ENCODE measurements at regions not wholly inside any gene's neighbourhood (a gene's known extent, or its start where the extent isn't known, plus 50 kb on each side); places are given as distances from the start of the nearest gene placed in this dataset.
"Not testable (repeated sequence)": the region's sequence is repeated elsewhere in the genome, so short reads cannot be mapped to it uniquely, and the experiment has no call there.

DNA sequence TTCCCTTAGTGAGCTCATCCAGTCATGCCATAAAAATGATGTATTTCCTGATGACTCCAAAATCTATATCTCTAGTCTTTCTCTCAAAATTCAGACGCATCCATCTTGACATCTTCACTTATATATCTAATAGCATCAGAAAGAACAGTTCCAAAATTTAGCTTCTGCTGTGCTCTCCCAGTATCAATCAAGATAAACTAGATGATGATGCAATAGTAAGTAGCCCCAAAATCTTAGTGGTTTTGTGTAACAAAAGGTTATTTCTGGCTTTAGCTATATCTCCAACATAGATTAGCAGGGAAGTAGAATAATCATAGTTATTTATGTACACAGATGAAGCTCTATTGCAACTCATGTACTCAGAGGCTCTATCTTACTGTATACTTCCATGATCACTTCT is 382.5 kb upstream of the ADGRL3 start:
- no peak for DNase-seq (ENCODE audit: low spot score)
- intact Hi-C loops (cut with DNase I) = no loop called here

DNA sequence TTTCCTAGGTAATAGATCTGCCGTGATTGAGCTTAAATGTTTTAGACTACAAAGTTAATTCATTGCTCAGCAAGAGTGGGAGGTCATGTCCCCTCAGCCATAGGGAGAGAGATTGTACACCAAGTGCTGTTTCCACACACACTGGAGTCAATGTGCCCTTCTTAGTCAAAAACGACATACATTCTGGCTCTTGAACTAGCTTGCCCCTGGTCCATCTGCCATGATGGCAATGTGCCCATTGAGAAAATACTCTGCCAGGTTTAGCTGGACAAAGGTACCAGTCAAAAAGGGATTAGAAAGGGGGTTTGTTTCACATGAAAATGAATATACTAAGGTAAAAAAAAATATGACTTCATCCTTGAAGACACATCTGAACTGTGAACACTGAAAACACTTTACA is 377.1 kb upstream of the ADGRL3 start:
- intact Hi-C loops (cut with DNase I) = no loop called here
- DNase-seq (ENCODE audit: low spot score) = no peak

DNA sequence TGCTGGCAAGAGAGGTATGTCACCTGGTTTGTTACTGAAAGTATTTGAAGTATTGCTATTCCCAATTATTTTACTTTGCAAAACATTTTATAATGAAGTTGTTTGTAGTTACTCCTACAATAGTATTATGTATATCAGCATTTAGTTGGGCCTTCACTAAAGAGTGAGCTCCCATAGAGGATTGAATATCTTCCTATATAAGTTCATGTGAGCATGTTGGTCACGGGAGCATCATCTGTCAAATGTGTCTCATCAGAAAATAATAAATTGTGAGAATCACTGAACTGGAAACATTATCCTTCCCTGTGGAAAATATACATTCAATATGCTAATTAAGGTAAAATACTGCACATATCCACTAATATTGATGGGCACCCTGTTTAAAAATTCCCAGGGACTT is 360.1 kb upstream of the ADGRL3 start:
- intact Hi-C loops (cut with DNase I) = no loop called here
- no peak for DNase-seq (ENCODE audit: low spot score)

DNA sequence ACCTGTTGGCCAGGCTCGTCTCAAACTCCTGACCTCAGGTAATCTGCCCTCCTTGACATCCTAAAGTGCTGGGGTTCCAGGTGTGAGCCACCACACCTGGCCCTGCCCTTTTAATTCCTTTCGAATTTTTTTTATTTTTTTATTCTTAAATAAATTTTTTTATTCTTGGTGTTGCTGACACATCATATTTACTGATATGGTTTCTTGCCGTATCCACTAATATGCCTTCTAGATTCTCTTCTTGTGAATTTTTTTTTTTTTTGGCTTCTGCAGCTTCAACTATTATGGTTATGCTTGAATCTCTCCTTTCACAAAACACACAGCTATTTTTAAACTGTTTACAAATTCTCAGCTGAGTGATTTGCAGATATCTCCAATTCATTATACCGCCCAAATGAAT is 353.4 kb upstream of the ADGRL3 start:
- intact Hi-C loops (cut with DNase I) = no loop called here
- no peak for DNase-seq (ENCODE audit: low spot score)

DNA sequence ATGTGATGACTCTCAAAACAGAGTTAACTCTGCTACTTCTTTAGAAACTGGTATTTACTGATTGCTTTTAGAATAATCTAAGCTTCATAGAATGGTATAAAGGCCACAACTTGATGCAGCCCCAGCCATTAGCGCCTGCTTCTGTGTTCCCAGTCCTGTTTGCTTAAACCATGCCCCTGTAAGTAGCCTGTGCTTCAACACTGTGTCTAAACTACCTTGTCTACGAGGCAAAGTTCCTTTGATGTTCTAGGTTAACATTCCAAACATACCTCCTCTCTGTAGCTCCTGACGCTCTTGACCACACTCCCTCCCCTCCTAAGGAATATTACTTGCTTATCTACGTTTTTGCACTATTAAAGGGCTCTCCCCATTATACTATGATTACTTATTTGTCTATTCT is 352.5 kb upstream of the ADGRL3 start:
- intact Hi-C loops (cut with DNase I) = no loop called here
- no peak for DNase-seq (ENCODE audit: low spot score)

DNA sequence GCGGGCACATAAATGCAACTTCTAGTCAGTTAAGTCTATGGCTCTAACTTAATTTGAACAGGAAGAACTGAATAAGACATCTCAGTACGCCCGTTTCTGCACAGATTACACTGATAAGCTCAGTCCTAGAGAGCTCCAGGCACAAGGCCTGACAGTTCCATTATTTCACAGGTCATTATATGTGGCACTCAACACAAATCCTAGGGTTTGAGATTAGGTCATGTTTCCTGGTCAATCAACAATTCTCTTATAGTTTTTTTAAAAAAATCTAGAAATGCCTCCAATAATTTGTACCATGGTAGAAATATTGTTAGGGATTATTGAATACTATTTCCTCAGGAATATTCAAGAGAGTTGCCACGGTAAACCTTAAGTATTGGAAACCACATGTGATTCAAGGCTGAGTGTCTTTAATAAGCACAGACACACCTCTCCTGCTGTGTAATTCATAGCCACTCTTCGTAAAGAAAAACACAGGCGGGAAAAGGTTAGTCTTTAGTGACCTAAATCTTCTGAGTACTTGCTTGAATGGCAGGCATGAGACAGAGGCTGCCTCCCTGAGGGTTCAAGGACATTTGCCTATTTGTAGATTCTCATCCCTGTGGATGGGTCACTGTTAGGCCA is 342.9 kb upstream of the ADGRL3 start:
- intact Hi-C loops (cut with DNase I) = no loop called here
- DNase-seq (ENCODE audit: low spot score) = no peak

DNA sequence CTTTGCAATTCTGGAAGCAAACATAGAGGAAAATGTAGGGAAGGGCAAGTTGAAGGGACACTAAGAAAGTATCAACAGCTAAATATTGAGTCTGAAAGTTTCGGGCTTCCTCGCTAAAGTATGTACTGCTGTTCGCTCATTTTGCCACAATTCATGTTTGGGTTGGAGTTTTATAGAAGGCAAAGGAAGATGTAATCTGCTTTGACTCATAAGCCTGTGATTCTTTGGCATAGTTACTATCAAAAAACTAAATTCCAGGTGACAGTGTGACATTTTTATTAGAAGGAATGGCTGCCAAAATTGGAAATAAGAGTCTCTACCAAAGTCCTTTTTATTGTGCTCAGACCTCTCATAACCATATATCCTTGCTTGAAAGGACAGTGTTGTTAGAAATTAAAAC is 336.7 kb upstream of the ADGRL3 start:
- intact Hi-C loops (cut with DNase I) = no loop called here
- DNase-seq (ENCODE audit: low spot score) = no peak

DNA sequence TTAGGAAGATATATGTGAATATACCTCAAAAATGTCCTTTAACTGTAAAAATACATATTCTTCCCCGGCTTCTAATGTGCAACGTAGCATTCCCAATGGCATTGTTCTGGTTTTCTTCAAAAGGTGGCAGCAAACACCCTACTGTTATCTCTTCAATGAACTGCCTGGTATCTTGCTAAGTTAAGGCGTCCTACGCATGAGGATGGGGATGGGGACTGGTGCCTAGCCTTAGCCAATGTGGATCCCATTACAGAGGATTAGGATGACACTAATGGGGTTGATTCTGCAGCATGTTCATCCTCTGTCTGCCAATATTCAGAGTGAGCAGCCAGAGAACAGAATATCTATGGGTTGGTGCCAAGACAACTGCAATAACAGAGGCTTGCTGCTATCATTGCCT is 334.9 kb upstream of the ADGRL3 start:
- intact Hi-C loops (cut with DNase I) = no loop called here
- no peak for DNase-seq (ENCODE audit: low spot score)

DNA sequence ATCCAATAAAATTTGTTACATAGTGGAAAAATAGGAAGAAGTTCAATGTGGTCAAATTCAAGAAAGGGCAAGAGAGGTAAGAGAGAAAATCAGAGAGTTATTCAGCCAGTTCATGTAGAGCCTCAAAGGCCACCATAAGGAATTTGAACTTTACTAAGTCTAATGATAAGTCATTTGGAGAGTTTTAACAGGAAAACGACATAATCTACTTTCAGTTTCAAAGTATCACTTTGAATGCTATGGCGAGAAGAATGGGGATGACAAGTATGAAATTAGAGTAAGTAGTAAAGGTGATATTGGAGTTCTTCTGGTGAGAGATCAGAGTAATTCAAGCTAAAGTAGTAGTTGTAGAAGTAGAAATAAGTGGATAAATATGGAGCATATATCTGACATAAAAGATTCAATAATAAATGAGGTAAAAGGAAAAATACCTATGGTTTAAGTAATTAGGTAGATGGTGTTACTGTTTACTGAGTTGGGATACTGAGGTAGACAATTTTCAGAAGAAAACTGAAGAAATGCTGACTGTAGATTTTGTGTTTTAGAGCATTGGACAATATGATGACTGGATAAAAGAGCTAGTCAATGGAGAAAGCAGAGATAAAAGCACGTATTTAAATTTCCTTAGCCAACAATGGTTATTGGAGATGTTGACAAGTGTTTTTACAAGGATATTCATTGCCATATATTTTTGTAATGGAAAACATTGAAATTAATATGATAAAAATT is 331.7 kb upstream of the ADGRL3 start:
- intact Hi-C loops (cut with DNase I) = no loop called here
- no peak for DNase-seq (ENCODE audit: low spot score)

DNA sequence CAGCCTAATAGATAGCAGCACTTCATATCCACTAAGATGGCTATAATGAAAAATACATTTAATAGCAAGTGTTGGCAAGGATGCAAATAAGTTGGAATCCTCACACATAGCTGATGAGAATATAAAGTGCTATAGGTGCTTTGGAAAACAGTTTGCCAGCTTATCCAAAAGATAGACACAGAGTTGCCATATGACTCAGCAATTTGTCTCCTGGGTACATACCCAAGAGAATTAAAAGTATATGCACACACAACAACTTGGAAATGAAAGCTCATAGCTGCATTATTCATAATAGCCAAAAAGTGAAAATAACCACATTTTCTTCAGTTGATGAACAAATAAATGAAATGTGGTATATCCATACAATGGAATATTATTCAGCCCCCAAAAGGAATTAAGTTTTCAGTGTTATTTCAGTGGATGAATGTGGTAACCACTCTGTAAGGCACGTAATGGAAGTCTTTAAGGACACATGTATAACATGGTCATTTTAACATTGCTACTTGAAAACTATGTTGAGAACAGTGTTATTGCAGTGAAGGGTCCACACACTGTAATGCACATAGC is 320.9 kb upstream of the ADGRL3 start:
- DNase-seq (ENCODE audit: low spot score) = no peak
- intact Hi-C loops (cut with DNase I) = no loop called here

DNA sequence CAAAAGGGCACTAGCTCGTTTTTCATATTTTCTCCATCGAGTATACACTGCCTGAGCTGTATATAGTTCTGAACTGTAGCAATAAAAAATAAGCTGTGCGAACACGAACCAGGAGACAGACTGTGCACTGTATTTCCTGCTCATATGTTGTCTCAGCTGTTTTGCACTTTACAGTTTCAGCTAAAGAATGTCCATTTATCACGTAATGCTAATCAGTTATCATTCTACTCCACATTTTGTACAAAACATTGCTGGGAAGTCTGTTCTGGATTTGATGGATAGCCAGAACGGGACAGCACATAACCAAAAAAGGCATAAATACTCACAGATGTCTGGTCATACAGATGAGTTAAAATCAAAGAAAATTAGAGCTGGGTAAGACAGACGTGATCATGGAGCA is 315.5 kb upstream of the ADGRL3 start:
- intact Hi-C loops (cut with DNase I) = no loop called here
- no peak for DNase-seq (ENCODE audit: low spot score)

DNA sequence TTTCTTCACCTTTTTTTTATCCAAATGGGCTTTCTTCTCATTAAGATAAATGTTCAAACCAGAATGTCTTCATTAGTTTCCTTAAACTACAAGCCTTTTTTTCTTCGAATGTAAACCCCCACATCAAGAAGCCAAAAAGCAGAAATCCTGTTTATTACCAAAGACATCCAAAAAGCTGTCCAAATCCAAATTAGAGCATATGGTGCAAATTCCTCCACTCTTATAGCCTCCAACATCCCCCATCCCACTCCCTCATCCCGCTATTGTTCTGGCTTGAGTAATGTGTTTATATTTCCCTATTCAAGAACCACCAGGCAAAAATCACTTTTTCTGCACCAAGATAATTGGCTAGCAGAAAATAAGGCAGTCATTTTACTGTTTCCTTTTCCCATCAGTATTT is 315.1 kb upstream of the ADGRL3 start:
- intact Hi-C loops (cut with DNase I) = no loop called here
- no peak for DNase-seq (ENCODE audit: low spot score)

DNA sequence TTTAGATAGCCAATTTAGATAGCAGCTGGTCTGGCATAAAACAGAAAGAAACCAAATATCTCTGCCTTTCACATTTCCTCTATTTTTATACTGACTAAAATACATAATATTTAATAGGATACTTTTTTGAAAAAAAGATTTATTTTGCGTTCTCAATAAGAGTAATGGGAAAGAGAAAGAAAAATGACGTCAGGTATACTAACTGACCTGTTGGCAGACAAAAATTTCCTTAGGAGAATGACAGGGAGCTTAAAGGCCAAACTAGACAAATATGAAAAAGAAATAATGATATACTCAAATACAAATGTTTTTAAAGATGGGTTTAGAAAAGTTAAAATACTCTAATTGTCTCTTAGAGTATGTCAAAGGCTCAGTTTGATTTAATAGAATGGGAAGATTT is 309.4 kb upstream of the ADGRL3 start:
- intact Hi-C loops (cut with DNase I) = no loop called here
- no peak for DNase-seq (ENCODE audit: low spot score)

DNA sequence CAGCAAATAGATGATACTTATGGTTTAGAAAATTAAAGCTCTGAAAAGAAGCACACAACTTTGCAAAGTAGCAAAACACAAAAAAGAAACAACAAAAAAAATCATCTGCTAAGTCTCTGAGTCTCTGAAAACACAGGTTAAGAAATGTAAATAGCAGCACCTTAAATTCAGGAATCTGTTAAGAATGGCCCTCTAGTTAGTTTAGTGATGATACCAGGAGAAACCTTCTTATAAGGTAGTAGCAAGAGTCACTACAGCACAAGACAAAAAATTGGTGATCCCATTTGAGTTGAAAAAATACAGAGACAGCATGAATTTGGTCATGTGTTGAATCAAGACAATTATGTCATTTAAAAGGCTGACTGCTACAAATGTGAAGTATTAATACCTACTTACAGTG is 308.2 kb upstream of the ADGRL3 start:
- intact Hi-C loops (cut with DNase I) = no loop called here
- no peak for DNase-seq (ENCODE audit: low spot score)

DNA sequence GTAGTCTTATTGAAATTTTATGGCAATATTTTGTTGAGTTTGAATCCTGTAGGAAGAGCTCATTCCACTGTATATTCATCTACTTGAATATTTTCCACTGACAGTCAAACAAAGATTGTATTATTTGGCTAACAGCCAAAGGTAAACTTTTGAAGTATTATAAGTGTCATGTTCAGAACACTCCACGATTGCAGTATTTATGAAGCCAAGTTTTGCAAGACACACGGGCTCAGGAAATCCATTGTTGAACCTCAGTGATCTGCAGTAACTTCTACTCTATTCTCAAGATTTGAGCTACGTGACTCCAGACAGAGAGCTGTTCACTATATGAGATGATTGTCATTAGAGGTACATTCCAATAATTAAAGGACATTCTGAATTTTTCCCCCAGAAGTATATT is 302.7 kb upstream of the ADGRL3 start:
- DNase-seq (ENCODE audit: low spot score) = no peak
- intact Hi-C loops (cut with DNase I) = no loop called here

DNA sequence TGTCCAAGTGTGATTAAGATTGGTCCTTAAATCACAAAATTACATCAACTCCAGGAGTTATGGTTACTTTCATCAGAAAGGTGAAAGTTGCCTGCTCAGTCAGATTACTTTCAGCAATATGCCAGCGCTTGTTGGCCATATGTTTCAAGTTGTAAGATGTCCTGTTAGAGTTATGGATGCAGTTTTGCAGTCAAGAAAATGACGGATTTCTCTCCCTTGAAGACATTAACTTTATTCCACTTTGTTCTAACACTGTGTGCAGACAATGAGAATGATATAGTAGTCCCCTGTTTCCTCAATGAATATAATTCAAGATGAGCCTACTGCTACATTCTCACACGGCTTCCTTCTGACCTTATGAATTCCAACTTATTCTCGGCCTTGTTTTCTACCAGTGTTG is 295.0 kb upstream of the ADGRL3 start:
- intact Hi-C loops (cut with DNase I) = no loop called here

DNA sequence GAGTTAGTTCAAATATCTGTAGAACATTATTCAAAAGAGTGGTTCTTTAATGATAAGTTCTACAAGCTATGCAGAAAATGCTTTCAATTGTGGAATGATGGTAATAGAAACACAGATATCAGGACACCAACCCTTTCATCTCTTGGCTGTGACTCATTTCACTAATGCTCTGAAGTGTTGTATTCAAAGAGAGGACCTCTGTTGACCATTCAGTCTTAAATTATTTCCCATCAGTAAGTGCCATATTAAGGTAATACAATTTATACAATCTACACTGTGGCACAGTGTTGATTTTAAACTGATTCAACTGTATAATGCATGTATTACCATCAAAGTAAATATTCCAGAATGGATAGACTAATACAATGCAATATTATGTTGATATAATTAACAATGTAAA is 289.0 kb upstream of the ADGRL3 start:
- no peak for DNase-seq (ENCODE audit: low spot score)

More for the DNA sequence above, 295.0 kb upstream of the ADGRL3 start:
- no peak for DNase-seq (ENCODE audit: low spot score)

DNA sequence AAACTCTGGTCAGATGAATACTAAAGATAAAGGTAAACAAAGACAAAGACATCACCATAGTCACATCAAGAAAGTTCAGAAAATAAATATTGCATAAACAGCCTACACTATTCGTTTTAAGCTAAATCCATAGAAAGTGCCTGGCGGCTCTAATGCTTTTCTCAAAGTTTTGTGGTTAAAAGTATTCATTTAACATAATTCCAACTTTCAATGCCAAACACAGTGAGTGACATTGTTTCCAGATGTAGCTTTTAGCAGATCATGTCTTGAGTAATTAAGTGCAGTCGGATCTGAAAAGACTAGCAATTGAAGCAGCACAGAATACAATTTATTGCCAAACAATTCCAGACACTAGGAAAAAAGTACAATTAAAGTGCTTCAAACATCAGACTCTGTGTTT is 287.1 kb upstream of the ADGRL3 start:
- intact Hi-C loops (cut with DNase I) = no loop called here
- DNase-seq (ENCODE audit: low spot score) = no peak

More for the DNA sequence above, 289.0 kb upstream of the ADGRL3 start:
- intact Hi-C loops (cut with DNase I) = no loop called here

DNA sequence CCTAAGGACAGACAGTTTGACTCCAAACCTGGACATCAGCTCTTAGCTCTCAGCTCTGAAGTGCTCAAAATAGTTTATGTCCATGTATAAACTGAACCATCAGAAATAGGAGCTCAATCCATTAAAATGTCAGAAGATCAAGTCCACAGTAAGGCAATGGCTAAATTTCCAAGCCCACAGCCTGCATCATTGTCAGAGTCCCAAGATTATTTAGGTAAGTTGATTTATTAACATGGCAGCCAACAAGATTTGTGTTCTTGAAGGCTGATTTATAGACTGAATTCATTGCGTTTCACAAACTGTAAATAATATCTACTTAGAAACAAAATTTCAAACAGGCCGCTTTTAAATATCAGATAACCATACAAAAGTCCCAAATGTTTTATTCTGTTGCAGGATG is 286.5 kb upstream of the ADGRL3 start:
- intact Hi-C loops (cut with DNase I) = no loop called here
- no peak for DNase-seq (ENCODE audit: low spot score)

DNA sequence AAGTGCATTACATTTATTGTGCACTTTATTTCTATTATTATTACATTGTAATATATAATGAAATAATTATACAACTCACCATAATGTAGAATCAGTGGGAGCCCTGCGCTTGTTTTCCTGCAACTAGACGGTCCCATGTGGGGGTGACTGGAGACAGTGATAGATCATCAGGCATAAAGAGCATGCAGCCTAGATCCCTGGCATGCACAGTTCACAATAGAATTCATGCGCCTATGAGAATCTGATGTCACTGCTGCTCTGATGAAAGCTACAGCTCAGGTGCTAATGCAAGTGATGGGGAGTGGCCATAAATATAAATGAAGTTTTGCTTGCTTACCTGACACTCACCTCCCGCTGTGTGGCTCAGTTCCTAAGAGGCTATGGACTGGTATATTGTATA is 278.4 kb upstream of the ADGRL3 start:
- DNase-seq (ENCODE audit: low spot score); intact Hi-C loops (cut with DNase I): not testable (repeated sequence)

DNA sequence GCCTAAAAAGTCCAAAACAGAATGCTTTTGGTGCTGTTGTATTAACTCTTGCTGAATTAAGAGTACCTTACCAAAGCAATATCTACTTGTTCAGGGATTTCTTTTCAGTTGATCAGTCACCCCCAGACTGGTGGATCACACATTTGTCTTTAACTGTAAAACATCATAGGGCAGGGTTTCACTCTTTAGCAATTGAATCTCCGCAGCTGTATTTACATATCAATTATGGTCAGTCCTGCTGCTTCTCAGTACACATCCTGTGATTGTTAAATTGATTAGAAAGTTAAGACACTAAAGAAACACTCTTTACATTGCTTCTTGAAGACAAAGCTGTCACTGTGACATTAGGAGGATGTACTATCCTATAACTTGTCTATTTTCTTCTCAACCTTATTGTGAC is 277.1 kb upstream of the ADGRL3 start:
- no peak for DNase-seq (ENCODE audit: low spot score)
- intact Hi-C loops (cut with DNase I) = no loop called here

All from posterior vena cava (tissue), 2 donors.